ENCODE measurements at regions not wholly inside any gene's neighbourhood (a gene's known extent, or its start where the extent isn't known, plus 50 kb on each side); places are given as distances from the start of the nearest gene placed in this dataset.

DNA sequence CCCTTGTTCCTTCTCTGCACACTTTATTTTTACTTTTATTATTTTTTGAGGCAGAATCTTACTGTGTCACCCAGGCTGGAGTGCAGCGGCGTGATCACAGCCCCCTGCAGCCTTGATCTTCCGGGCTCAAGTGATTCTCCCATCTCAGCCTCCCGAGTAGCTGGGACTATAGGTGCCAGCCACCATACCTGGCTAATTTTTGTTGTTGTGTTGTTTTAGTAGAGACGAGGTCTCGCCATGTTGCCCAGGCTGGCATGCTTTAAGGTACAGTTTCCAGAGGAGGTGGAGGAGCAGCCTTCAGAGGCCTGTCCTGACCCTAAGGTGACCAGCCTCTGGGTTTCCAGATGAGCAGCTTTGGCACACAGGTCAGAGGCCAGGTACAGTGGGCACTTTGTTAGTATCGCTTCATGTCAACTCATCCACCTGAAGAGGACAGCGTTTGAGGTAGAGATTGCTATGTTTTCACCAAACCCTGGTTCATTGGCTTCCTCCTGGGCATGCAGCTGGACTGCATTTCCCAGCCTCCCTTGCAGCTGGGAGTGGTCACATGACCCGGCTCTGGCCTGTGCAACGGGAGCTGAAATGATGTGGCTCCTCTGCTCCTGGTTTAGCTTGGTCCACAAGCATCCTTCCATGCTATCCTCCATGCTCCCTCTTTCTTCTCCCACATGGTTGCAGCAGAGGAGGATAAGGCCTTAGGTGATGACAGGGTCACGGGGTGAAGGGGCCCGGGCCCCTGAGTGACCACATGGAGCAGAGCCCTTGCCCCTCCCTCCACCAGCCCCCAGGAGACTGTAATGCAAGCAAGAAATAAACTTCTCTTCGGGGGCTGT is 139.3 kb upstream of the IER5L start:
- TF ChIP-seq, protein P1, sequence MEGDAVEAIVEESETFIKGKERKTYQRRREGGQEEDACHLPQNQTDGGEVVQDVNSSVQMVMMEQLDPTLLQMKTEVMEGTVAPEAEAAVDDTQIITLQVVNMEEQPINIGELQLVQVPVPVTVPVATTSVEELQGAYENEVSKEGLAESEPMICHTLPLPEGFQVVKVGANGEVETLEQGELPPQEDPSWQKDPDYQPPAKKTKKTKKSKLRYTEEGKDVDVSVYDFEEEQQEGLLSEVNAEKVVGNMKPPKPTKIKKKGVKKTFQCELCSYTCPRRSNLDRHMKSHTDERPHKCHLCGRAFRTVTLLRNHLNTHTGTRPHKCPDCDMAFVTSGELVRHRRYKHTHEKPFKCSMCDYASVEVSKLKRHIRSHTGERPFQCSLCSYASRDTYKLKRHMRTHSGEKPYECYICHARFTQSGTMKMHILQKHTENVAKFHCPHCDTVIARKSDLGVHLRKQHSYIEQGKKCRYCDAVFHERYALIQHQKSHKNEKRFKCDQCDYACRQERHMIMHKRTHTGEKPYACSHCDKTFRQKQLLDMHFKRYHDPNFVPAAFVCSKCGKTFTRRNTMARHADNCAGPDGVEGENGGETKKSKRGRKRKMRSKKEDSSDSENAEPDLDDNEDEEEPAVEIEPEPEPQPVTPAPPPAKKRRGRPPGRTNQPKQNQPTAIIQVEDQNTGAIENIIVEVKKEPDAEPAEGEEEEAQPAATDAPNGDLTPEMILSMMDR (IDR thresholded peaks at IDR 0.05; ENCODE audit: low read depth, low read length, missing input control): no peak
- no peak for TF ChIP-seq SP1 (IDR thresholded peaks at IDR 0.05)
